ENCODE measurements at regions not wholly inside any gene's neighbourhood (a gene's known extent, or its start where the extent isn't known, plus 50 kb on each side); places are given as distances from the start of the nearest gene placed in this dataset.

DNA sequence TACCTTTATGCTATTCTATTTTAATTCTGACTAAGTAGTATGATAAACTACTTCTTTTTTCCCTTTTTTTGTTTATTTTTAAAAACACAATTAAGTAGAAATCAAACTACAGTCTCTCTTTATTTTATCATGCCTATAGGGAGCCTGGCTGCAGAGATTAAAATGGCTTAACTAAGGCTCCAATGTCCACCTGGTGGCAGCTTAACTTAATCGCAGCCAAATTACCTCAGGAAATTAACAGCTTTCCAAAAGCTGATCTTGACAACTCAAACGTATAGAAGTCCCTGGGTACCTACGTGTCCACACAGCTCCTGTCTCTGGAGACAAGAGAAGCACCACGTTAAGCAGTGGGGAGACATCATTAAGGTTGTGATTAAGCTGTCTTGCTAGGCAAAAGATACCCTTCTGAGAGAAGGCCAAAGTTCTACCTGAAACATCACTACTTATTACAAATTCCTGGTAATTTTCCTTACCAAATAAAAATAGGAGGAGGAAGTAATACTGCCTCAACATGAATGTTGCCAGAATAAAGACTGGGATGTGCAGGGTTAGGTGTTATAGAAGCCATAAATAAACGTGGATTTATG lies 63.2 kb upstream of the SNX19 start:
- DNase-seq (ENCODE audit: extremely low read depth, low read depth) = no peak

DNA sequence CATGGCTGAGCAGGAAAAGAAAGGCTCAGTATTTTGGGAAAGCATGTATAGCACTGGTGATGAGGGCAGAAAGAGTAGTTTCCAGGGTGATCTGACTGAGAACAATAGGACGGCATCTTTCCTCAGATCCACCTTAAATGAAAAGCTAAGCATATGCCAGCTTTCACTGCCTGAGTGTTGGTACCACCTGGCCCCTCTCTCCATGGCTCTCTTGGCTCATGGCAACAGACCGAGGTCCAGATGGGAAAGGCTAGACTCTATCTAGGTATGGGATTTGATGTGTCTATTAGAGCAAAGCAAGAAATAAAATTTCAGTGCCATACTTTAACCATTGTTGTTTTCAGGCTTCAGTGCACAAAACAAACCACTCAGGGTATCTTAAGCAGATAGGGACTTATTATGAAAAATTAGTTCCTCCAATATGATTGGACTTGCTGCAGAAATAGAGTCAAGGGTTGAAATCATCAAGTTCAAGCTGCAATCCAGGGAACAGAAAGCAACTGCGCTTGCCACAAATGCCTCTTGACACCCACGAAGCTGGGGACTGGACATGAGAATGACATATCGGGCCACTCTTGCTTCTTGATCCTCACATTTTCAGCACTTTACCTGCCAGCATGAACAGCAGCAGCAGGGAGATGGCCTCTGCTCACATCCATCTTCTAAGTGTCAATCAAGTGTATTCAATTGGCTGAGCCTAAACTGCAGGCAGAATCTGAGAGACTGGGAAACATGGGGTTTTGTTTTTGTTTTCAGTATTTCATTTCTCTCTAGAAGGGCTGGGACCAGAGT lies 64.0 kb upstream of the SNX19 start:
- no peak for DNase-seq (ENCODE audit: extremely low read depth, low read depth)

DNA sequence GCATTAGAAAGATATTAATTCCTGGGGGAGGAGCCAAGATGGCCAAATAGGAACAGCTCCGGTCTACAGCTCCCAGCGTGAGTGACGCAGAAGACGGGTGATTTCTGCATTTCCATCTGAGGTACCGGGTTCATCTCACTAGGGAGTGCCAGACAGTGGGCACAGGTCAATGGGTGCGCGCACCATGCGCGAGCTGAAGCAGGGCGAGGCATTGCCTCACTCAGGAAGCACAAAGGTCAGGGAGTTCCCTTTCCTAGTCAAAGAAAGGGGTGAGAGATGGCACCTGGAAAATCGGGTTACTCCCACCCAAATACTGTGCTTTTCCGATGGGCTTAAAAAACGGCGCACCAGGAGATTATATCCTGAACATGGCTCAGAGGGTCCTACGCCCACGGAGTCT lies 68.0 kb upstream of the SNX19 start:
- peak; percentile 6 for DNase-seq (ENCODE audit: extremely low read depth, low read depth)

DNA sequence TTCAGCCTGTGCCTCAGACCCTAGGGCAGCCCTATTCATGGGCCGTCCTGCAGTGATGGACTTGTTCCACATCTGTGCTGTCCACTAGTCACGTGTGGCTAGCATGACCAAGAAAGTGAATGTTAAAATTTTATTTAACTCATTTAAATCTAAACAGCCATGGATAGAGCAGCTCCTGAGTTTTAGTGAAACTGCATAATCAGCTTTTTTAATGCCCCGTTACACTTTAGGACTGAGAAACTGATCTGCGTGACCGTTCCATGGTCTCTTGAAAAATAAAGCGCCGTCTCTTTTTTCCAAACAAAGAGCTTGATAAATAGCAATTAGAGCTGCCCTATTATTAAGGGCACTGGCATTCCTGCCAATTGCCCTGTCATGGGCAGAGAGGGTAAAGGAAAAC lies 76.5 kb upstream of the SNX19 start:
- no peak for DNase-seq (ENCODE audit: extremely low read depth, low read depth)

DNA sequence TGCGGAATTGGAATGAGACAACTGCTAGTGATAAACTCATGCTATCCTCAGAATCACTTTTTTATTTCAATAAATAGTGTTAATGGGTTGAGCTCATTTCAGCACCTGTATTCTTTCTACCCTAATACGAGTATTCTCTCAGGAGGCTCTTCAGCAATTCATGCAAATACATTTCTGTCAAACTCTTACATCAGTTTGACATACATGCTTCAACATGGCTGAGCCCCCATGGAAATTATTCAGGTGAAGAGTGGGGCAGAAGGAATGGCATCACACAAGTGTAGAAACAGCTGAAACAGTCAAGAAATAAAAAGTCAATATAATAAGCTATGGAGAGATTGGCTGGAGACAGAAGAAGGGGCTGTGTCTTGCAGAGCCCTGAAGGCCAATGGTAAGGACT lies 77.8 kb upstream of the SNX19 start:
- no peak for DNase-seq (ENCODE audit: extremely low read depth, low read depth)

DNA sequence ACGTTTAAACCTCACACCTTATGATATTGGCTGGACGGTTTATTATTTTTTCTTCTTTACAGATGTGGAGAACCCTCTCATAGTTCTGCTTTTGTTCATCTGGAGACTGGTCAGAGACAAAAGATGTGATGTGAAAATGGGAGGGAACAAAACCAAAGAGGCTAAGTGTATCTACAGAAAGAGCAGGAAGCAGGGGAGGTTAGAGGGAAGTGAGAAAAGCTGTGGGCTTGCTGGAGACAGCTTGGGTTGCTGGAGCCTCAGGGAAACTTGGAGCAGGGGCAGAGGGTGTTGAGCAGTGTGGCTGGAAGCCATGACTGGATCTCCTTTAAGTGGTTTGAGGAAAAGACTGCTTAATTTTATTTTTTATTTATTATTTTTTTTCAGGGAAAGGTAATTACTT lies 79.0 kb upstream of the SNX19 start:
- no peak for DNase-seq (ENCODE audit: extremely low read depth, low read depth)

DNA sequence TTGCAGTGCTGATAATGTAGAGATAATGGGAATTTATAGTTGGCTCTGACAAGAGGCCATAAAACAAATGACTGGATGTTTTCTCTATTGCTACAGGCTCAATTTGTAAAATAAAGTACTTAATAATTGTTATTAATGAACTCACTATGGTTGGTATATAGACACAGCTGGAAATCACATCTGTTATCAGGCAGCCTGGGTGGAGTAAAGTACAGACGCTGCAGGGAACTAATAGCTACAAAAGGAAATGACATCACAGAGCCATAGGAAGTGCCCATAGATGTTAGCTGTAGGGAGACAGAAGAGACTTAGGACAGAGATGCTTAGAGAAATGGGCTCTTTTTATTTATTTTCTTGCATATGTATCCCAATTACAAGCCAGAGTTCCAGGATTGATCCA lies 81.0 kb upstream of the SNX19 start:
- DNase-seq (ENCODE audit: extremely low read depth, low read depth) = no peak

DNA sequence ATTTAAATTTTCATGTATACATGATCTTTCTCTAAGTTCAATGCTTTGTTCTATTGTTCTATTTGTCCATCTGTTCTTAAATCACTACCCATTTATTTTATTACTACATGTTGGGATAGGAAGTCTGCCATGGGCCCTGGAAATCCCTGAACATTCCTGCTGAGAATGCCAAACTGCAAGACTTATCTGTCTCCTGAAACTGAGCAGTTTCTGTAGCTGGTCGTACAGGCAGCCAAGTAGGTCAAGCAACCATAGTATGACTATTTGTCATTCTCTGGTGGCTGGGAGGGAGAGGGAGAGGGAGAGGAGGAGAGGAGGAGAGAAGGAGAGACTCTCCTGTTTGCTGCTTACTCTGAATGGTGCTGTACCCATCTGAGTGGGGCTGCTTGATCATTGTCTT lies 82.8 kb upstream of the SNX19 start:
- no peak for DNase-seq (ENCODE audit: extremely low read depth, low read depth)

DNA sequence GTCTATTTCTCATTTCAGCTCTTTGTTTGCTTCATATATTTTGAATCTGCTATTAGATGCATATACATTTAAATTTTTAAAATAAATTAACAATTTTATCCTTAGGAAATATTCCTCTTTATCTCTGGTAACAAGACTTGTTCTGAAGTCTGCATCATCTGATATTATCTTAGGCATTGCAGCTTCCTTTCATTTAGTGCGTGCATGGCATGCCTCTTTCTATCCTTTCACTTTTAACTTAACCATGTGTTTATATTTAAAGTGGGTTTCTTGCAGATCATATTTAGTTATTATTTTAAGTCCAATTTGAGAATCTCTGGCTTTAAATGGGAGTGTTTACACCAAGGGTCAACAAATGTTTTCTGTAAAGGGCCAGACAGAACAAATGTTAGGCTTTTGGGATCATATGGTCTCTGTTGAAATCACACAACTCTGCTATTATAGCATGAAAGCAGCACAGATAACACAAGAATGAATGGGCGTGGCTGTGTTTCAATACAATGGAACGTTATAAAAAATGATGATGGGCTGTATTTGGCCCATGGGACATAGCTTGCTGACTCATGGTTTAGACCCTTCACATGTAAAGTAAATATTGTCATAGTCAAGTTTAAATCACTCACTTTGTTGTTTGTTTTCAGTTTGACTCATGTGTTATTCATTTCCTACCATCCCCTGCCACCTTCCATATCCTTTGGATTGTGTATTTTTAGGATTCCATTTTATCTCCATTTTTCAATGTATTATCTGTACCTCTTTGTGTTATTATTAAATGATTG lies 83.9 kb upstream of the SNX19 start:
- peak; percentile 91 for DNase-seq (ENCODE audit: extremely low read depth, low read depth)

DNA sequence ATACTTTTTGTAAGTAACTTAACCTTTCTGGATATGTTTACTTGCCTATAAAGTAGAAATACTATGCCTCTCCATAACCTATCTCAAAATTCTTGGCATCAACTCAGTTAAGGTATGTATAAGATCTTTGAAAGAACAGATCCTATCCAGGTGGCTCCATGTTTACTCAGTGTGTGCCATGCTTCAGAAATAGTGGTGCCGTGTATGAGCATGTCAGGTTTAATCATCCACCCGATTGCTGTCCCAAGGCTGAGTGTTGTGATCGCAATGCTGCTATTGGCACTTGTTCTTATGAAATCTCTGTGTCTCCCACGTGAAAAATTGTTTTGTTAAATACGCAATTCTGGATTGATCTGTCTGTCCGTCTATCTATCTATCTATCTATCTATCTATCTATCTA lies 85.9 kb upstream of the SNX19 start:
- no peak for DNase-seq (ENCODE audit: extremely low read depth, low read depth)

DNA sequence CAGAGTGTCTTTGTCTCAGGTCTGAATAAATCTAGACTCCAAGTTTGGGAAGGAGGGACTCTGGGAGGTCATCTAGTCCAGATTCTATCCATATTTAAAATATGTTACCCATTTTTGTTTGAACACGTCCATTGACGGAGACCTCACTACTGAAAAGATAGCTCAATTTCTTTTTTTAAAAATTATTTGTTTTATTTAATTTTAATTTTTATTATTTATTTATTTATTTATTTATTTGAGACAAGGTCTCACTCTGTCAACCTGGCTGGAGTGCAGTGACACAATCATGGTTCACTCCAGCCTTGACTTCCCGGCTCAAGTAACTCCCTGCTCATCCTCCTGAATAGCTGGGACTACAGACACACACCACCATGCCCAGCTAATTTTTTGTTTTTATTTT lies 89.5 kb upstream of the SNX19 start:
- no peak for DNase-seq (ENCODE audit: extremely low read depth, low read depth)

DNA sequence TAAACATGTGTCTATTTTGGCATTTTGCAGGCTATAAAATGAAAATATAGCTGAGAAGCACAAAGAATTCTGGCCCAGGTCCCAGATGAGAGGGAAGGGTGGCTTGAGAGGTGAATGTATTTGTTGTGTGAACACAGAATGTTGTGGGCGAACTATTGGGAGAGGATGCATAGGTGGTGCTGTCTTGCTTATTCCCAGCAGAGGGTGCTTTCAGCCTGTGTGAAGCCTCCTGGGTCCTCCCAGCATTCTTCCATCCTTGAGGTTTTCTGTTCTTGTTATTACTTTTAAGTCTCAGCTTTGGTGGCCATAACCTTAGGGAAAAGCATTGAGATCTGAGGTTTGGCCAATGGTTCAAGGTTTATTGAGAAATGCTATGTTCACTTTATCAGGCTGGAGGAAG lies 108.7 kb upstream of the SNX19 start:
- peak; percentile 18 for DNase-seq (ENCODE audit: extremely low read depth, low read depth)

DNA sequence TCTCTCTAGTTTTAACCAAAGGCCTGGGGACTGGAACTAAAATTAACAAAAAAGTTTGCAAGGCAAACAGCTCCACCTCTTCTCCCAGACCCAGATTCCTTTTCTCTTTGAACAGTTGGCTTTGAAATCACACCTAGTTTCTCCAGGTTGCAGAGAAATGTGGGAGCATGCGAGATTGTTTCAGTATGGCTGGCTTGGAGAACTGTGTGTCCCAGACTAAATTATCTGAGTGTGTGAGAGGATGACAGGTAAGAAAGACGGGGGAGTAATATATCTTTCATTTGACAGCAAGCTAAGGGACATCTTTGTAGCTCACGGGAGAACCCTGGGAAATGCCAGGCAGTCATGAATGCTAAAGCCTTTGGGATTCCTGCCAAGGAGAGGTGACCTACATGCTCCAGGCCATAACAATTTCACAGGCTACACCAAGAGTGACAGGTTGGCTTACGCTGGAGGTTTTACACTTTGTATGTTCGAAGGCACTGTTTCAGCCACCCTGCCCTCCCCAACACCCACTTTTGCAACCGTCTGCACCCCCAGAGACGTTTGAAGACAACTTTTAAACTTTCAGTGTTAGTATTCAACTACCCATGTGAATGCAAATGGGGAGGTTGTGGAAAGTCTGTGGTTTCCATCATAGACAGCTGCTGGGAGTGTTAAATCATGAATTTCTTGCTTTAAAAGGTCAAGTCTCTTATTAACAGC lies 109.3 kb upstream of the SNX19 start:
- DNase-seq (ENCODE audit: extremely low read depth, low read depth) = no peak

DNA sequence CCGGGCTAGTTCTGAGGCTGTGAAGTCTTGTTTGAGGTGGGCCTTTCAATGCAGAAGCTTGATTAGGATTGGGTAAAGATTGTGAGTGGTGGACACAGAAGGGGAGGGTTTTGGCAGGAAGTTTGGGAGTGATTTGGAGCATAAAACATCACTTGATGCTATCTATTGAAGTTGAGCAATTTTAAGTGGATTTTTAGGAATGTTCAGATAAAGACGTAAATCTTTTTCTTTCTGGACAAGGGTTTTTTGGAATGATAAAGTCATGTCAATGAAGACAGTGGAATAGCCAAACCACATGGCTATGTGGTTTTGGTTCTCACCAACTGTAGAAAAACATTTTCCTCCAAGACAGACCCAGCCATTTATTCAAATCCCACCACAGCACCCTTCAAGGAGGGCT lies 111.2 kb upstream of the SNX19 start:
- no peak for DNase-seq (ENCODE audit: extremely low read depth, low read depth)

DNA sequence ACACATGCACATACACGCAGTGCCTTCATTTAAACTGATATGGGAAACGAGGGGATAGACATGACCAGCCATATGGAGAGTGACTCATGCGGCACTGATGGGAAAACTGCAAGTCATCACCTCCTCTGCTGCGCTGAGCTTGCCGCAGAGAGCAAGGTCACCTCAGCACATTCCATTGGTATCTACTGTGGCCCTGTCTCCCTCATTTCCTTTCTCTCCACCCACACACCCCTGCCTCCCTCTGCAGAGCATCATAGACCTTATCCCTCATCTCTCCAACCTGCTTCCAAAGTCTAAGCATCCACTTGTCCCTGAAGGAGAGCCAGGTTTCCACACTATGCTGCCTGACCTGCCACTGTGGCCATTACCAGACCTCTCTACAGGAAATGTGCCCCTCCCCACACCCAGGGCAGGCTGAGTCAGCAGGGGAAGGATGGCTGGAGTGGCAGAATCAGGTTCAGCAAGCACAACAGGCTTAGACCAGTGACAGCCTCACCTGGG lies 116.9 kb upstream of the SNX19 start:
- DNase-seq (ENCODE audit: extremely low read depth, low read depth) = peak; percentile 30

DNA sequence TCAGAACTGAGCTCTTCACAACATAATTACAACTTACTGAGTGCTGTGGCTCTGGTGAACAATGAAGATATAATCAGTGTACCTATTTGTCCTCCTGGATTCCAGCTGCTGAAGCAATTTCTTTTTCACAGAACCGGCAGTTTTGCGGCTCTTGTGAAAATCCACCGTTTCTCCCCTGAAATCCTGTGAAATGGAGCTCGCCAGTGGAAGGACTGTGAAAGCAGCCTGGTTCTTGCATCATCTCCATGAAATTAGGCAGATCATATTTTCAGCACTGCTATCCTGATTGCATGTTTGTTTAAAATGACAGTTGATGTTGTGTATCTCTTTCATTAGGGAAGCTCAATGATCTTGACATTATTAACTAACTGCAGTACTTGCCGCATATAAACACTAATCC lies 120.2 kb upstream of the SNX19 start:
- DNase-seq (ENCODE audit: extremely low read depth, low read depth) = no peak

DNA sequence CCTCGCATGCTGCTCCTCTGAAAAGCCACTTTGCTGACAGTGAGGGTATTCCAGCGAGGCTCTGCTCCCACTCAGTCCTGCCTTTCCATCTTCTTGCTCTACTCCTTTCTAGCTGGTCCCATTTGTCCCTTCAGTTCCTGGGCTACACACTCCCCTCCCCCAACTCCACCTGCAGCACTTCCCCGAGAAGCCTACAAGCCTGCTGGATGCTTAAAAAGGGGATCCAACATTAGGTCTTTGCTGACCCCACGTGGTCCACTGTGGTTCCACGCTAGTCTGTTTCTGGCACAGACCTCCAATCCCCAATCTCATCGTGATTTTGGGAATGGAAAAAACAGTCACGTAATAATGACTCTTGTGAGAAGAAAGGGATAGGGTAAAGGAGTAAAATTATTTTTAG lies 121.6 kb upstream of the SNX19 start:
- no peak for DNase-seq (ENCODE audit: extremely low read depth, low read depth)

DNA sequence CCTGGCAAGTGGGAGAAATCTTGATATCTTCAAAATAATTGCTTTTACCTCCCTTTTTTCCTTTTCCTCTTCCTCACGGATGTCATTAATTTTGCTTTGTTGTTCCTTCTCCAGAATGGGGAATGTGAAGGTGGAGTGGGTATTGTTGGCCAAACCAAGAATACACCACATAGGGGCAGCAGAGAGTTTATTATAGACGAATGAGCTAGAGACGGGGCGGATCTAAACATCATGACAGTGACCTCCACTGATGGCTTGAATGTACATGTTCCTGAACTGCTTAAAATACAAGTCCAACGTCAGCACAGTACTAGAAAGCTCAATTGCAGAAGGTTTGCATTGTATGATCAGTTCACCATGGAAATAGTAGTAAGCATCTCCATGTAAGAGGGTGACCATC lies 122.3 kb upstream of the SNX19 start:
- DNase-seq (ENCODE audit: extremely low read depth, low read depth) = no peak

DNA sequence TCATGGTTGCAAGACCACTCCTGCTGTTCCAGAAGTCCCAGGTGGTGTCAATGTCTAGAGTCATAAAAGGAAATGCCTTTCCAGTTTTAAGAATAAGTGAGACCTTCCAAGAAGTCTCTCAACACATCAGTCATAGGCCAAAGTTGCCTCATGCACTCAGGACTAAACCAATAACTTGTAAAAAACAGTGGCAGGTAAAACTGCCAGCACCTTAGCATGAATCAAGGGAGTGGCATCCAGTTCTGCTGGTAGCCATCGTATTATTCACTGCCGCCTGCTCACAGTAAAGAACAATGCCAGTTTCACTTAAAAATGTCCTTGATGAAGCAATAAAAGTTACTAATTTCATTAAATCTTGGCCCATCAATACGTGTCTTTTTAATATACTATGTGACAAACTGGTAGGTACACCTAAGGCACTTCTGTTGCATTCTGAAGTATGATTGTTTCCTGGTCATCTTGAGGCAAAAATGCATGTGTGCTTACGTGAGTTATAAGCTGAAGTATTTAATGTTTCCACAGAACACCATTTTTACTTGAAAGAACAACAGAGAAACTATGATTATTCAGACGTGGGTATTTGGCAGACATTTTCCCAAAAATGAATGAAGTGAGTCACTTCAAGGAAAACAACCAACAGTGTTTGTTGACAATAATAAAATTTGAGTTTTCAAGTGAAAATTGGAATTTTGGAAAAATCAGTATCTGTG lies 125.2 kb upstream of the SNX19 start:
- DNase-seq (ENCODE audit: extremely low read depth, low read depth) = no peak

DNA sequence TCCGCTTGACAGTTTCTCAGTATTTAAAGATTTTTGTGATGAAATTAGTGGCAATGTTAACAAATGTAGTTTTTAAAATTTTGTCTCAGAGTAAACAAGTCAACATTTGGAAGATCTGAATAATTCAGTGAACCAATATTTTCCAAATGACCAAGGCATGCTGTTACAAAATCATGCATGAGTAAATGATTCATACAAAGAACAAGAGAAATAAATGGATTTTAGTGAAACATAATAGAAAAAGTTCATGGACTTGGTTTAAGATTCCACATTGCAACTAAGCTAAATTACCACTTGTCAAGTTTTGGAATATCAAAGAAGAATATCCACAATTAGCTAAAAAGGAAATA lies 125.7 kb upstream of the SNX19 start:
- no peak for DNase-seq (ENCODE audit: extremely low read depth, low read depth)

DNA sequence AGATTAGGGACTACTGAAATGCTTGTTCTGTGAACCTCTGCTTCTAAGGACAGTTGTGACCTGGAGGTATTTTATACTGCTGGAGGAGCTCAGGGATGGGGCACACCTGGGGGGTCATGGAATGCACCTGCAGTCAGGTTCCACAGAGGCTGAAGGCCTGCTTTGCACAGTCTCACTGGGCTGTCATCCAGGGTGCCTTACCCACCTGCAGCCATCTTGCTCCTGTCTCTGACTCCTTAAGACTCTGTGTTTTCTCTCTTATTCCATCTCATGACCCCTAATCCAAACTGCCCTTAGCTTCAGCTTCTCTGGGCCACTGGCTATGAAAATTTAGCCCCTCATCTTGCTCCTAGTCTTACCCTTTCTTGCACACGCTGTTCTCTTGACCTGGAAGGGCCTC lies 127.0 kb upstream of the SNX19 start:
- no peak for DNase-seq (ENCODE audit: extremely low read depth, low read depth)

Measured in NCI-H460 (cell line).